Liver (tissue), 8 donors: ENCODE measurements at regions not wholly inside any gene's neighbourhood (a gene's known extent, or its start where the extent isn't known, plus 50 kb on each side); places are given as distances from the start of the nearest gene placed in this dataset.

ENCODE experiments used
- DNase-seq: peaks from one replicate; pipeline ENCODE4 v3.0.0-alpha.2; 2017; ENCODE audit warnings: low spot score
- H3K27ac ChIP-seq, 2 donors: one replicate each; pipeline ENCODE4 v1.7.0; 2013; ENCODE audit warnings: inconsistent platforms in 2 of 2, low read length in 2 of 2, control low read depth in 1 of 2, low read depth in 1 of 2, mild to moderate bottlenecking in 1 of 2
- H3K27me3 ChIP-seq, 4 donors: one replicate each; pipeline versions ENCODE4 v1.6.1 to v1.7.0; 2013; ENCODE audit warnings: low read length in 3 of 4, inconsistent platforms in 1 of 4, mild to moderate bottlenecking in 1 of 4, moderate library complexity in 1 of 4; ENCODE audit not compliant: control insufficient read depth in 4 of 4, insufficient read depth in 4 of 4
- H3K36me3 ChIP-seq, 4 donors: one replicate each; pipeline versions ENCODE4 v1.6.1 to v1.7.0; 2013; ENCODE audit warnings: low read length in 3 of 4, mild to moderate bottlenecking in 3 of 4, low read depth in 1 of 4, moderate library complexity in 1 of 4; ENCODE audit not compliant: control insufficient read depth in 4 of 4, insufficient read depth in 3 of 4
- H3K4me1 ChIP-seq, 4 donors: one replicate each; pipeline versions ENCODE4 v1.6.1 to v1.7.0; 2013; ENCODE audit warnings: low read length in 3 of 4, mild to moderate bottlenecking in 3 of 4, moderate library complexity in 1 of 4; ENCODE audit not compliant: control insufficient read depth in 4 of 4, insufficient read depth in 4 of 4
- H3K4me3 ChIP-seq, 3 donors: one replicate each; pipeline versions ENCODE4 v1.6.1 to v1.7.0; 2013; ENCODE audit warnings: low read length in 3 of 3, control low read depth in 1 of 3, low read depth in 1 of 3, mild to moderate bottlenecking in 1 of 3
- H3K9ac ChIP-seq, 2 donors: one replicate each; pipeline ENCODE4 v1.7.0; 2013; ENCODE audit warnings: low read length in 2 of 2, mild to moderate bottlenecking in 2 of 2, moderate library complexity in 2 of 2, control low read depth in 1 of 2, low read depth in 1 of 2
- H3K9me3 ChIP-seq, 4 donors: one replicate each; pipeline versions ENCODE4 v1.6.1 to v1.7.0; 2013; ENCODE audit warnings: low read length in 3 of 4; ENCODE audit not compliant: control insufficient read depth in 4 of 4
- ATF3 ChIP-seq: IDR thresholded peaks from 2 replicates; pipeline ENCODE4 v1.6.1; 2016; ENCODE audit warnings: antibody characterized with exemption
- CTCF ChIP-seq: fragments of 150-350 bp; IDR thresholded peaks from 2 replicates; pipeline ENCODE4 v1.5.1; 2017; ENCODE audit warnings: improper control_type of control experiment, low read depth, low read length; ENCODE audit not compliant: missing input control
- EGR1 ChIP-seq, 2 donors: IDR thresholded peaks; 2 replicates each; pipeline ENCODE4 v1.6.1; 2016 to 2018; ENCODE audit warnings: antibody characterized with exemption in 2 of 2, low read depth in 2 of 2
- FOXA1 ChIP-seq: IDR thresholded peaks from 2 replicates; pipeline ENCODE4 v1.6.1; 2016; ENCODE audit warnings: antibody characterized with exemption
- FOXA2 ChIP-seq: IDR thresholded peaks from 2 replicates; pipeline ENCODE4 v1.6.1; 2016; ENCODE audit warnings: antibody characterized with exemption
- HNF4A ChIP-seq, 2 donors: conservative IDR thresholded peaks; 2 replicates each; pipeline ENCODE4 v1.6.1; 2016; ENCODE audit warnings: antibody characterized with exemption in 2 of 2, mild to moderate bottlenecking in 2 of 2
- HNF4G ChIP-seq: IDR thresholded peaks from 2 replicates; pipeline ENCODE4 v1.6.1; 2016; ENCODE audit warnings: antibody characterized with exemption
- JUND ChIP-seq, 2 donors: IDR thresholded peaks; 2 replicates each; pipeline ENCODE4 v1.6.1; 2016; ENCODE audit warnings: antibody characterized with exemption in 2 of 2
- RAD21 ChIP-seq, 2 donors: IDR thresholded peaks; 2 replicates each; pipeline ENCODE4 v1.6.1; 2016; ENCODE audit warnings: antibody characterized with exemption in 2 of 2, mild to moderate bottlenecking in 2 of 2
- REST ChIP-seq: IDR thresholded peaks from 2 replicates; pipeline ENCODE4 v1.6.1; 2016; ENCODE audit warnings: antibody characterized with exemption, mild to moderate bottlenecking
- SP1 ChIP-seq: IDR thresholded peaks from 2 replicates; pipeline ENCODE4 v1.6.1; 2018; ENCODE audit warnings: antibody characterized with exemption, mild to moderate bottlenecking
- TAF1 ChIP-seq: conservative IDR thresholded peaks from 2 replicates; pipeline ENCODE4 v1.6.1; 2016; ENCODE audit warnings: antibody characterized with exemption, mild to moderate bottlenecking
- YY1 ChIP-seq: IDR thresholded peaks from 2 replicates; pipeline ENCODE4 v1.6.1; 2016; ENCODE audit warnings: antibody characterized with exemption, mild to moderate bottlenecking
- ZBTB33 ChIP-seq: IDR thresholded peaks from 2 replicates; pipeline ENCODE4 v1.6.1; 2016; ENCODE audit warnings: antibody characterized with exemption
- WGBS: extraction: QIAGEN DNeasy Blood & Tissue Kit; methylation state at CpG from one replicate; pipeline ENCODE4 v1.1.7; 2013; 5-methylcytosine and 5-hydroxymethylcytosine counted together
- donor health status: healthy.
- donor health status: healthy.
- donor health status: healthy.
- donor health status: healthy.
- donor health status: healthy.

- TF ChIP-seq REST (no peak), FOXA2 (no peak)
Measured at GRCh38 chr6:98452685-98453084, 381.7 kb upstream of the POU3F2 start (continued).

- TF ChIP-seq SP1 (no peak), FOXA1 (no peak), JUND (IDR thresholded peaks at IDR 0.05) (no peak), YY1 (no peak), TAF1 (no peak), HNF4G (no peak), ZBTB33 (no peak), EGR1 (IDR thresholded peaks at IDR 0.05; ENCODE audit: low read depth in 2 of 2) (no peak), CTCF (no peak), HNF4A (conservative IDR thresholded peaks at IDR 0.05) (no peak), ATF3 (no peak), RAD21 (IDR thresholded peaks at IDR 0.05) (no peak), REST (no peak)
- no peak overlapping the region for H3K4me3 ChIP-seq
- 80% methylated on average over 5 of the region's 5 CpGs for WGBS
- no peaks in the 10 kb centered on the region for H3K4me1 ChIP-seq
- no peaks in the 10 kb centered on the region for H3K9me3 ChIP-seq
- DNase-seq, result no peak
- H3K27me3 ChIP-seq, result no peaks in the 10 kb centered on the region
- no peaks in the 10 kb centered on the region for H3K36me3 ChIP-seq
- no peak overlapping the region for H3K9ac ChIP-seq
- H3K27ac ChIP-seq, result no peak overlapping the region
Measured at GRCh38 chr6:98454809-98455322, 379.5 kb upstream of the POU3F2 start.
